Common myeloid progenitor, CD34-positive (primary cell): ENCODE measurements at regions not wholly inside any gene's neighbourhood (a gene's known extent, or its start where the extent isn't known, plus 50 kb on each side); places are given as distances from the start of the nearest gene placed in this dataset.

ENCODE experiments used
- CTCF ChIA-PET: fragments of 350-600 bp; sonication (Branson Sonifier 250); formaldehyde crosslinking; loops from one replicate; lab custom pipeline; 2021; ENCODE audit warnings: antibody characterized with exemption; lab: Charles Lee
- POLR2A ChIA-PET: fragments of 350-600 bp; sonication (Branson Sonifier 250); formaldehyde crosslinking; loops from one replicate; lab custom pipeline; 2021; ENCODE audit warnings: antibody characterized with exemption; lab: Charles Lee
- DNase-seq, 3 donors: peaks; one replicate each; pipeline versions ENCODE4 v3.0.0 to v3.0.0-alpha.2; 2013
- H3K27ac ChIP-seq, 2 experiments: 1 replicate in 1 of 2; 2 replicates in 1 of 2; pipeline ENCODE4 v1.7.0; 2013; ENCODE audit warnings: inconsistent platforms in 2 of 2, low read length in 2 of 2, mild to moderate bottlenecking in 2 of 2, low read depth in 1 of 2, moderate library complexity in 1 of 2; ENCODE audit not compliant: severe bottlenecking in 2 of 2, insufficient read depth in 1 of 2, poor library complexity in 1 of 2
- H3K27me3 ChIP-seq, 5 experiments: replicated peaks in 2 of 5; 1 replicate in 3 of 5; 2 replicates in 2 of 5; pipeline versions ENCODE4 v1.6.1 to v1.7.0; 2013; ENCODE audit warnings: low read length in 4 of 5, mild to moderate bottlenecking in 2 of 5, moderate library complexity in 2 of 5, inconsistent platforms in 1 of 5; ENCODE audit not compliant: insufficient read depth in 5 of 5, control insufficient read depth in 4 of 5
- H3K36me3 ChIP-seq, 4 experiments: 1 replicate in 2 of 4; 2 replicates in 2 of 4; pipeline versions ENCODE4 v1.6.1 to v1.7.0; 2013; ENCODE audit warnings: low read length in 3 of 4, control low read depth in 1 of 4, mild to moderate bottlenecking in 1 of 4; ENCODE audit not compliant: control insufficient read depth in 4 of 4, insufficient read depth in 4 of 4
- H3K4me1 ChIP-seq, 4 experiments: 1 replicate in 3 of 4; 2 replicates in 1 of 4; pipeline versions ENCODE4 v1.6.1 to v1.7.1; 2013; ENCODE audit warnings: low read length in 3 of 4, mild to moderate bottlenecking in 3 of 4, control low read depth in 1 of 4, inconsistent platforms in 1 of 4, moderate library complexity in 1 of 4; ENCODE audit not compliant: control insufficient read depth in 4 of 4, insufficient read depth in 4 of 4; ENCODE audit errors: control extremely low read depth in 1 of 4
- H3K4me3 ChIP-seq, 7 experiments: 1 replicate in 4 of 7; 2 replicates in 3 of 7; pipeline versions ENCODE4 v1.5.1 to v1.7.0; 2013; ENCODE audit warnings: mild to moderate bottlenecking in 7 of 7, low read length in 6 of 7, moderate library complexity in 6 of 7, inconsistent platforms in 2 of 7, low read depth in 2 of 7, control low read depth in 1 of 7; ENCODE audit not compliant: insufficient read depth in 4 of 7, control insufficient read depth in 1 of 7; ENCODE audit errors: extremely low read depth in 1 of 7
- H3K9me3 ChIP-seq, 5 experiments: 1 replicate in 4 of 5; 2 replicates in 1 of 5; pipeline versions ENCODE4 v1.6.1 to v1.7.1; 2013; ENCODE audit warnings: low read length in 4 of 5, mild to moderate bottlenecking in 2 of 5, inconsistent platforms in 1 of 5, low read depth in 1 of 5, moderate library complexity in 1 of 5; ENCODE audit not compliant: control insufficient read depth in 4 of 5, insufficient read depth in 2 of 5; ENCODE audit errors: control extremely low read depth in 1 of 5
- WGBS: methylation state at CpG from one replicate; pipeline ENCODE4 v1.1.5; 2013; ENCODE audit not compliant: insufficient coverage; 5-methylcytosine and 5-hydroxymethylcytosine counted together

- H3K9me3 ChIP-seq, result no peaks in the 10 kb centered on the region
- no peaks in the 10 kb centered on the region for H3K4me1 ChIP-seq
- no peak for DNase-seq
- H3K36me3 ChIP-seq, result no peaks in the 10 kb centered on the region
- POLR2A ChIA-PET, result no interaction called here
- no peak overlapping the region for H3K27ac ChIP-seq
- CTCF ChIA-PET, result no interaction called here
- WGBS, result 100% methylated on average over 2 of the region's 6 CpGs
- H3K27me3 ChIP-seq, result no peaks in the 10 kb centered on the region
- H3K4me3 ChIP-seq, result no peak overlapping the region
Observed at GRCh38 chr2:107412209-107412904, 414.3 kb upstream of the RGPD4 start.

DNA sequence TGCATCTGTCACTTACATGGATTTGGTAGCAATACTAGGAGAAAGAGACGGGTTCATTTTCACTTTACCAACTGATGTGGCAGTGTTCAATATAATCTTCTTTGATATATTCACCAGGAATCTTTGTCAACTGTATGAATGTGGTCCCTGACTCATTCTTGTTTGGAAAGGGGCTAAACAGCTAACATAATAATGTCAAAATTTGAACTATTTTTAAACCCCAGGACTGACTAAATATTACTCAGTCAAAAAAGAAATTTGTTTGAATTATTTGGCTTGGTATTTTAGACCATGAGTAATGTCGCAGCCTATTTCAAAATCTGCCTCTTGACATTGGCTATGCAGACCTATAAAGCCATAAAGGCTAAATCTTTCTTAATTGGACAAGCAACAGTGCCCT lies 413.7 kb upstream of the RGPD4 start:
- Histone ChIP-seq H3K27me3 (no peaks in the 10 kb centered on the region), H3K4me3 (no peak overlapping the region), H3K36me3 (no peaks in the 10 kb centered on the region), H3K9me3 (no peaks in the 10 kb centered on the region), H3K27ac (no peak overlapping the region), H3K4me1 (no peaks in the 10 kb centered on the region)
- POLR2A ChIA-PET, result no interaction called here
- no peak for DNase-seq
- CTCF ChIA-PET, result no interaction called here
- WGBS, result 100% methylated on average over 1 of the region's 2 CpGs

DNA sequence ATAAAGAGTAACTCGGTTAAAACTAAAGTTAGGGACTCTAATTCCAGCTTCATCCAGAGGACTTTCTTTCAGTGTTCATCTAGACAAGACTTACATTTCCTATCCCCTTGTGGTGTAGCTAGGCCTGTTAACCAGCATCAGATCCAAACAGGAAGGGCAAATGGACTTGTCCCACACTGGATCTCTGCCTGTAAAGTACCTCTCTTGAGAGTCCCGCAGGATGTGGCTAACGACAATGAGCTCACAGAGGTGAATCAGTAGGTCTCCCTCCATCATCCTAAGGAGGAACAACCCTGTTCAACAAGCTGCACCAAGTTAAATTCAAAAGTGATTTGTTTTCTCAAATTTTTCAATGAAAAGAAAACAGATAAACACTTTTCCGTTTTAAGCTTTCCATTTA lies 412.3 kb upstream of the RGPD4 start:
- Histone ChIP-seq H3K27ac (no peak overlapping the region), H3K4me1 (no peaks in the 10 kb centered on the region), H3K36me3 (no peaks in the 10 kb centered on the region), H3K9me3 (no peaks in the 10 kb centered on the region), H3K4me3 (no peak overlapping the region), H3K27me3 (no peaks in the 10 kb centered on the region)
- ChIA-PET CTCF (interaction anchor here (0.7 kb wide), 1 partner anchor 199 kb away, joined by 4 read pairs; no protein-coding TSS in a partner anchor), POLR2A (interaction anchor here (0.6 kb wide), 1 partner anchor 9 kb away, joined by 3 read pairs; no protein-coding TSS in a partner anchor)
- no peak for DNase-seq
- 100% methylated on average over 4 of the region's 4 CpGs for WGBS

- no peak overlapping the region for H3K27ac ChIP-seq
- POLR2A ChIA-PET, result no interaction called here
Observed at GRCh38 chr2:107418708-107419107, 408.0 kb upstream of the RGPD4 start.

GRCh38 chr2:107419191-107419590 lies 407.5 kb upstream of the RGPD4 start:
- ChIA-PET CTCF (no interaction called here), POLR2A (no interaction called here)
- WGBS, result no CpG with 5 or more reads among the region's 1 CpG
- H3K9me3 ChIP-seq, result no peaks in the 10 kb centered on the region
- H3K27ac ChIP-seq, result no peak overlapping the region
- no peaks in the 10 kb centered on the region for H3K27me3 ChIP-seq
- H3K4me3 ChIP-seq, result no peak overlapping the region
- H3K36me3 ChIP-seq, result no peaks in the 10 kb centered on the region
- H3K4me1 ChIP-seq, result no peaks in the 10 kb centered on the region
- DNase-seq, result no peak

More at GRCh38 chr2:107418708-107419107, 408.0 kb upstream of the RGPD4 start:
- H3K36me3 ChIP-seq, result no peaks in the 10 kb centered on the region
- no peaks in the 10 kb centered on the region for H3K4me1 ChIP-seq
- no peaks in the 10 kb centered on the region for H3K9me3 ChIP-seq
- WGBS, result 100% methylated on average over 2 of the region's 3 CpGs
- DNase-seq, result no peak
- CTCF ChIA-PET, result no interaction called here
- no peaks in the 10 kb centered on the region for H3K27me3 ChIP-seq
- no peak overlapping the region for H3K4me3 ChIP-seq

DNA sequence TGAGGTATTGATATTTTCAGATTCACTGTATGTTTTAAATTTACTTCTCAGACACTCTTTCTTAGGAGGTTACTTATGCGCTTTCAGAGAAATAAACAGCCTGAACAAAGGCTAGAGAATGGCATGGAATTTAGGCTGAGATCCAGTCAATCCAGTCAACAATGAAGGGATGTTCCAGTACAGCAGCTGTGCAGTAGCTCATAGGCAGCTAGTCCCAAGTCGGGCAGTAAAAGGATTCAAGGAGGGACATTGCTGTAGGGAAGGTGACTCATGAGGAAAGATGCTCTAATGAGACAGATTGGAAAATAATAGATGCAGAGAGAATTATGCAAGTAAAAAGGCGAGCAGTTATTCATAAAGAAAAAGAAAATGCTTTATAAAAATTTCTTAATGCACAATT lies 397.9 kb upstream of the RGPD4 start:
- Histone ChIP-seq H3K36me3 (no peaks in the 10 kb centered on the region), H3K4me3 (no peak overlapping the region), H3K27me3 (no peaks in the 10 kb centered on the region), H3K9me3 (peaks cover 0 to 11% (median 2%) of the 10 kb centered on the region in 5 experiments), H3K4me1 (no peaks in the 10 kb centered on the region), H3K27ac (no peak overlapping the region)
- WGBS, result 94% methylated on average over 2 of the region's 3 CpGs
- no peak for DNase-seq
- CTCF ChIA-PET, result interaction anchor here (1.0 kb wide), 1 partner anchor 13 kb away, joined by 3 read pairs; no protein-coding TSS in a partner anchor
- POLR2A ChIA-PET, result interaction anchor here (0.6 kb wide), 1 partner anchor 772 kb away, joined by 3 read pairs; no protein-coding TSS in a partner anchor

DNA sequence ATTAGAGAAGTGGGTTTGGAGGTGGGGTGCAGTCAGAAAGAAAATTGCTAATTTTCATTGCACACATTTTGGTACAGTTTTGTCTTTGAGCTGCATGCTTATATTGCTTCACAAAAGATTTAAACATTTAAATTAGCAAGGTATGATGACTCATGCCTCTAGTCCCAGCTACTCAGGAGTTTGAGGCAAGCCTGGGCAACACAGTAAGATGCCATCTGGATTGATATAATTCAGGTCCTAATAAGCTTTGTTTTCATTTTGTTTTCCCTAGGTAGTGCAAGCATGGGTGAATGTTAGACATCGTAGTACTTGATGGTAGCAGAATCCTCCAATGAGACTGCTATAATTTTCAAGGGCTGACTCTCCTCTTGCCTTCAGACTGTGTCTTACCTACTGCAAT lies 396.7 kb upstream of the RGPD4 start:
- Histone ChIP-seq H3K4me3 (no peak overlapping the region), H3K27me3 (no peaks in the 10 kb centered on the region), H3K4me1 (no peaks in the 10 kb centered on the region), H3K27ac (no peak overlapping the region), H3K9me3 (peaks cover 0 to 11% (median 2%) of the 10 kb centered on the region in 5 experiments), H3K36me3 (no peaks in the 10 kb centered on the region)
- ChIA-PET CTCF (no interaction called here), POLR2A (no interaction called here)
- no peak for DNase-seq
- WGBS, result no CpG with 5 or more reads among the region's 1 CpG
